ENCODE measurements at regions not wholly inside any gene's neighbourhood (a gene's known extent, or its start where the extent isn't known, plus 50 kb on each side); places are given as distances from the start of the nearest gene placed in this dataset.

DNA sequence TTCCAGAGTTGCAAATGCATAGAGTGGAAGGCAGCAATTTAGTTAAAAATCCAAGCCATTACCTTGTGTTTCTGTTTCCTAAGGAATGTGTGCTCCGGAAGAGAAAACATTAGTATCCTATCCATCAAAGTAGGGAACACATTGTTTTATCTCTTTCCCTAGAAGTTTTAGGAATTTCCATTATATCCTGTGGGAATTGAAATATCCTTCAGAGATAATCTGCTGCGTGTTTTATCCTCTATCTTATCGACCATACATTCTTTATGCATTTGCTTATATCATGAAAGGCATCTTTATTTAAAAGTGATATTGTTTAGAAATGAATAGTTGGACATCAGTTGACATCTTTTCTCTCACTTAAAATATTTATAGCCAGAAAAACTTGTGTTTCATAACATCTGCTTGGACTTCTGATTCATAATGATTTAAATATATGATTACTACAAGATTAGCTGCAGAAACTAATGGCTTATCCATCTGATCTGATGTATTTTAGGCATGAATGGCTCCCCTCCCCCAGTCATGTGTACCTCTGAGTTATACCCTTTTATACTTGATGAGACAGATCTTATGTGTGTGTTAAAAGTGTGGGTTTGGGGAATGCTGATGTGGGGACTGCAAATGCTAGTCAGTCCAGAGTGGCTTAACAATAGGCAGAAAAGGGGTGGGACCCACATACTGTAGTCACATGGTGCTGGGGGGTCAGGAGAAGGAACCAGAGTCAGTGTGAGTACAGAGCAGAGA lies 136.2 kb upstream of the ARHGAP28 start:
- TF ChIP-seq GATA3 (IDR thresholded peaks at IDR 0.05; ENCODE audit: low read depth, low read length) (no peak), GATA2 (IDR thresholded peaks at IDR 0.05; ENCODE audit: low read depth, low read length) (no peak)
